H9 (cell line): ENCODE measurements at regions not wholly inside any gene's neighbourhood (a gene's known extent, or its start where the extent isn't known, plus 50 kb on each side); places are given as distances from the start of the nearest gene placed in this dataset.

Experiments used
- DNase-seq: peaks from one replicate; pipeline ENCODE4 v3.0.0-alpha.2; 2017
- H2AFZ ChIP-seq: one replicate; pipeline ENCODE4 v1.6.1; 2013; ENCODE audit warnings: mild to moderate bottlenecking, low read length, control low read depth, moderate library complexity
- H2AK5ac ChIP-seq: 2 replicates; pipeline ENCODE4 v1.6.1; 2013; ENCODE audit warnings: low read length, control low read depth, mixed read lengths; ENCODE audit not compliant: insufficient read length
- H2BK120ac ChIP-seq: one replicate; pipeline ENCODE4 v1.6.1; 2013; ENCODE audit warnings: low read depth, mild to moderate bottlenecking, low read length, control low read depth, inconsistent platforms; ENCODE audit not compliant: poor library complexity, severe bottlenecking
- H2BK12ac ChIP-seq: 2 replicates; pipeline ENCODE4 v1.6.1; 2013; ENCODE audit warnings: low read length, control low read depth, mixed read lengths, low read depth; ENCODE audit not compliant: insufficient read length
- H2BK15ac ChIP-seq: 2 replicates; pipeline ENCODE4 v1.6.1; 2013; ENCODE audit warnings: low read depth, low read length, control low read depth
- H2BK20ac ChIP-seq: one replicate; pipeline ENCODE4 v1.6.1; 2013; ENCODE audit warnings: low read depth, mild to moderate bottlenecking, low read length, control low read depth, inconsistent platforms; ENCODE audit not compliant: poor library complexity, severe bottlenecking
- H2BK5ac ChIP-seq: 2 replicates; pipeline ENCODE4 v1.6.1; 2013; ENCODE audit warnings: low read length, control low read depth, mixed read lengths; ENCODE audit not compliant: insufficient read length
- H3K14ac ChIP-seq: 2 replicates; pipeline ENCODE4 v1.6.1; 2013; ENCODE audit warnings: low read length, control low read depth; ENCODE audit not compliant: insufficient read depth
- H3K18ac ChIP-seq: 2 replicates; pipeline ENCODE4 v1.6.1; 2013; ENCODE audit warnings: low read depth, mild to moderate bottlenecking, mixed read lengths, low read length, control low read depth; ENCODE audit not compliant: insufficient read length
- H3K23ac ChIP-seq: 2 replicates; pipeline ENCODE4 v1.6.1; 2013; ENCODE audit warnings: low read length, control low read depth, mixed read lengths, low read depth; ENCODE audit not compliant: insufficient read length
- H3K23me2 ChIP-seq: 2 replicates; pipeline ENCODE4 v1.6.1; 2013; ENCODE audit warnings: low read depth, mild to moderate bottlenecking, mixed read lengths, low read length, control low read depth; ENCODE audit not compliant: insufficient read length, poor library complexity, severe bottlenecking
- H3K27ac ChIP-seq: 2 replicates; pipeline ENCODE4 v1.5.1; 2013; ENCODE audit warnings: low read length, control low read depth, mixed read lengths, low read depth; ENCODE audit not compliant: insufficient read length
- H3K27me3 ChIP-seq: 2 replicates; pipeline ENCODE4 v1.6.1; 2013; ENCODE audit warnings: low read length, control low read depth, inconsistent platforms; ENCODE audit not compliant: insufficient read depth
- H3K4ac ChIP-seq: 2 replicates; pipeline ENCODE4 v1.6.1; 2013; ENCODE audit warnings: low read depth, mild to moderate bottlenecking, control low read depth, inconsistent platforms, low read length, moderate library complexity
- H3K4me1 ChIP-seq: 2 replicates; pipeline ENCODE4 v1.6.1; 2013; ENCODE audit warnings: low read length, control low read depth, inconsistent platforms; ENCODE audit not compliant: insufficient read depth
- H3K4me2 ChIP-seq: 2 replicates; pipeline ENCODE4 v1.6.1; 2013; ENCODE audit warnings: low read length, control low read depth, mixed read lengths; ENCODE audit not compliant: insufficient read length, insufficient read depth
- H3K56ac ChIP-seq: 2 replicates; pipeline ENCODE4 v1.6.1; 2013; ENCODE audit warnings: low read depth, mild to moderate bottlenecking, mixed read lengths, low read length, control low read depth; ENCODE audit not compliant: insufficient read length
- H3K79me1 ChIP-seq: 2 replicates; pipeline ENCODE4 v1.6.1; 2013; ENCODE audit warnings: low read depth, mild to moderate bottlenecking, moderate library complexity, low read length, control low read depth, inconsistent platforms; ENCODE audit not compliant: insufficient read depth, poor library complexity, severe bottlenecking
- H3K79me2 ChIP-seq: 2 replicates; pipeline ENCODE4 v1.6.1; 2013; ENCODE audit warnings: low read length, control low read depth, inconsistent platforms; ENCODE audit not compliant: insufficient read depth
- H3K9ac ChIP-seq: 2 replicates; pipeline ENCODE4 v1.6.1; 2013; ENCODE audit warnings: low read length, control low read depth, mixed read lengths; ENCODE audit not compliant: insufficient read length; ENCODE audit errors: extremely low read depth
- H3K9me3 ChIP-seq: one replicate; pipeline ENCODE4 v1.6.1; 2013; ENCODE audit warnings: low read depth, low read length, inconsistent platforms; ENCODE audit not compliant: control insufficient read depth
- H3T11ph ChIP-seq: one replicate; pipeline ENCODE4 v1.6.1; 2013; ENCODE audit warnings: mild to moderate bottlenecking, low read length, control low read depth, inconsistent platforms
- H4K20me1 ChIP-seq: one replicate; pipeline ENCODE4 v1.6.1; 2013; ENCODE audit not compliant: control insufficient read depth, insufficient read length, insufficient read depth
- H4K5ac ChIP-seq: 2 replicates; pipeline ENCODE4 v1.6.1; 2013; ENCODE audit warnings: low read depth, mild to moderate bottlenecking, mixed read lengths, low read length, control low read depth; ENCODE audit not compliant: insufficient read length
- H4K8ac ChIP-seq: replicated peaks from 2 replicates; pipeline ENCODE4 v1.6.1; 2013; ENCODE audit warnings: low read length, control low read depth, mixed read lengths, low read depth; ENCODE audit not compliant: insufficient read length
- H4K91ac ChIP-seq: 2 replicates; pipeline ENCODE4 v1.6.1; 2013; ENCODE audit warnings: low read depth, mild to moderate bottlenecking, moderate library complexity, mixed read lengths, low read length, control low read depth; ENCODE audit not compliant: insufficient read length
- H3K27ac Mint-ChIP-seq, 3 experiments: 2 replicates in 2 of 3; 3 replicates in 1 of 3; pipeline ENCODE4 v1.8.0; 2020 to 2021; ENCODE audit warnings: mixed read lengths in 3 of 3, mild to moderate bottlenecking in 1 of 3, moderate library complexity in 1 of 3
- H3K27me3 Mint-ChIP-seq: 2 replicates; pipeline ENCODE4 v1.8.0; 2021; ENCODE audit warnings: low read depth, mild to moderate bottlenecking, moderate library complexity, mixed read lengths
- H3K36me3 Mint-ChIP-seq, 3 experiments: 2 replicates in 2 of 3; 3 replicates in 1 of 3; pipeline ENCODE4 v1.8.0; 2020 to 2021; ENCODE audit warnings: low read depth in 3 of 3, mixed read lengths in 3 of 3; ENCODE audit not compliant: insufficient read depth in 1 of 3
- H3K4me1 Mint-ChIP-seq, 2 experiments: 2 replicates each; pipeline ENCODE4 v1.8.0; 2020; ENCODE audit warnings: mixed read lengths in 2 of 2
- H3K4me3 Mint-ChIP-seq, 2 experiments: 2 replicates in 1 of 2; 3 replicates in 1 of 2; pipeline ENCODE4 v1.8.0; 2020 to 2021; ENCODE audit warnings: mild to moderate bottlenecking in 2 of 2, mixed read lengths in 2 of 2, moderate library complexity in 1 of 2
- H3K9me3 Mint-ChIP-seq, 2 experiments: 2 replicates in 1 of 2; 3 replicates in 1 of 2; pipeline ENCODE4 v1.8.0; 2020; ENCODE audit warnings: mild to moderate bottlenecking in 2 of 2, mixed read lengths in 2 of 2, moderate library complexity in 1 of 2
- CTCF ChIP-seq: fragments of 200-600 bp; sonication (generic); conservative IDR thresholded peaks from 3 replicates; pipeline ENCODE4 v1.8.0; 2021; ENCODE audit warnings: antibody characterized with exemption, mild to moderate bottlenecking
- WGBS: extraction: QIAGEN DNeasy Blood & Tissue Kit; methylation state at CpG from one replicate; pipeline ENCODE4 v1.1.7; 2013; ENCODE audit warnings: missing lambda C conversion rate, low lambda C conversion rate, mixed read lengths; ENCODE audit not compliant: insufficient read length; ENCODE audit errors: extremely low coverage; 5-methylcytosine and 5-hydroxymethylcytosine counted together

GRCh38 chr7:119439192-119439591, 833.8 kb upstream of the KCND2 start:
- no peaks in the 10 kb centered on the region; the same call in 1 of the 2 replicates for H3K27me3 Mint-ChIP-seq

More at GRCh38 chr7:119439192-119439591, 833.8 kb upstream of the KCND2 start:
- H3K23ac ChIP-seq, result no peak overlapping the region
- no peak overlapping the region for H2AK5ac ChIP-seq
- no peaks in the 10 kb centered on the region for H3K4me1 ChIP-seq
- no peak overlapping the region for H3K27ac ChIP-seq
- no peak for DNase-seq
- H4K91ac ChIP-seq, result no peak overlapping the region
- H3K4me1 Mint-ChIP-seq, result no peaks in the 10 kb centered on the region
- H3K14ac ChIP-seq, result no peak overlapping the region
- no peak overlapping the region for H3K27ac Mint-ChIP-seq
- H3K56ac ChIP-seq, result no peak overlapping the region
- H3K9me3 Mint-ChIP-seq, result peaks cover 0 to 6% of the 10 kb centered on the region in 2 experiments; a peak in 1 of 5 replicates
- no peaks in the 10 kb centered on the region for H3K23me2 ChIP-seq
- no peak for TF ChIP-seq CTCF
- H2BK12ac ChIP-seq, result no peak overlapping the region
- no peak overlapping the region for H2BK5ac ChIP-seq
- no peak overlapping the region for H3K4ac ChIP-seq
- no peaks in the 10 kb centered on the region; a peak in 1 of 7 replicates for H3K36me3 Mint-ChIP-seq
- no peak overlapping the region for H3T11ph ChIP-seq
- H2AFZ ChIP-seq, result no peak overlapping the region
- no peaks in the 10 kb centered on the region for H3K9me3 ChIP-seq
- H2BK20ac ChIP-seq, result no peak overlapping the region
- no peaks in the 10 kb centered on the region for H3K79me1 ChIP-seq
- H3K4me2 ChIP-seq, result no peak overlapping the region
- no peak overlapping the region for H4K5ac ChIP-seq
- no peak overlapping the region for H3K9ac ChIP-seq
- no peak overlapping the region for H4K8ac ChIP-seq
- H3K18ac ChIP-seq, result no peak overlapping the region
- no peak overlapping the region for H2BK120ac ChIP-seq
- WGBS, result no CpG with 5 or more reads among the region's 4 CpGs
- no peaks in the 10 kb centered on the region for H4K20me1 ChIP-seq
- H3K4me3 Mint-ChIP-seq, result no peak overlapping the region
- no peaks in the 10 kb centered on the region for H3K27me3 ChIP-seq
- no peaks in the 10 kb centered on the region for H3K79me2 ChIP-seq
- H2BK15ac ChIP-seq, result no peak overlapping the region
